H1 (cell line): ENCODE measurements at regions not wholly inside any gene's neighbourhood (a gene's known extent, or its start where the extent isn't known, plus 50 kb on each side); places are given as distances from the start of the nearest gene placed in this dataset.

ENCODE experiments used
- CHD1 ChIP-seq: IDR thresholded peaks from 2 replicates; pipeline ENCODE4 v1.6.1; 2012; ENCODE audit warnings: low read depth, low read length, improper control_type of control experiment
- CHD7 ChIP-seq: fragments of 300-600 bp; sonication (generic); IDR thresholded peaks from 2 replicates; pipeline ENCODE4 v1.7.1; 2012; ENCODE audit warnings: low read length, moderate library complexity, mild to moderate bottlenecking, inconsistent platforms; ENCODE audit not compliant: insufficient replicate concordance
- CREB1 ChIP-seq: IDR thresholded peaks from 2 replicates; pipeline ENCODE4 v1.6.1; 2012; ENCODE audit warnings: inconsistent platforms
- FOSL1 ChIP-seq: IDR thresholded peaks from 2 replicates; pipeline ENCODE4 v1.6.1; 2011; ENCODE audit warnings: mild to moderate bottlenecking, low read depth, low read length, moderate library complexity; ENCODE audit not compliant: insufficient read depth
- GTF2F1 ChIP-seq: IDR thresholded peaks from 2 replicates; pipeline ENCODE4 v1.6.1; 2012; ENCODE audit warnings: low read depth, low read length, improper control_type of control experiment, borderline replicate concordance
- KDM1A ChIP-seq: fragments of 200-600, 300-600 bp; sonication (generic); IDR thresholded peaks from 2 replicates; pipeline ENCODE4 v1.7.1; 2016; ENCODE audit warnings: mild to moderate bottlenecking, low read length, borderline replicate concordance
- NANOG ChIP-seq: IDR thresholded peaks from 2 replicates; pipeline ENCODE4 v1.6.1; 2011; ENCODE audit warnings: low read length, low read depth, mild to moderate bottlenecking, inconsistent platforms; ENCODE audit not compliant: insufficient read depth, poor library complexity, severe bottlenecking
- NRF1 ChIP-seq: IDR thresholded peaks from 2 replicates; pipeline ENCODE4 v1.6.1; 2011; ENCODE audit warnings: mild to moderate bottlenecking, low read depth, low read length, improper control_type of control experiment
- RFX5 ChIP-seq: IDR thresholded peaks from 2 replicates; pipeline ENCODE4 v1.6.1; 2011; ENCODE audit warnings: low read depth, low read length, improper control_type of control experiment, borderline replicate concordance
- SIX5 ChIP-seq: IDR thresholded peaks from 2 replicates; pipeline ENCODE4 v1.6.1; 2011; ENCODE audit warnings: mild to moderate bottlenecking, low read depth, low read length
- TAF1 ChIP-seq: IDR thresholded peaks from 2 replicates; pipeline ENCODE4 v1.6.1; 2011; ENCODE audit warnings: mild to moderate bottlenecking, low read depth, low read length
- TEAD4 ChIP-seq: IDR thresholded peaks from 2 replicates; pipeline ENCODE4 v1.6.1; 2012; ENCODE audit warnings: low read depth, low read length, inconsistent platforms, mixed read lengths

DNA sequence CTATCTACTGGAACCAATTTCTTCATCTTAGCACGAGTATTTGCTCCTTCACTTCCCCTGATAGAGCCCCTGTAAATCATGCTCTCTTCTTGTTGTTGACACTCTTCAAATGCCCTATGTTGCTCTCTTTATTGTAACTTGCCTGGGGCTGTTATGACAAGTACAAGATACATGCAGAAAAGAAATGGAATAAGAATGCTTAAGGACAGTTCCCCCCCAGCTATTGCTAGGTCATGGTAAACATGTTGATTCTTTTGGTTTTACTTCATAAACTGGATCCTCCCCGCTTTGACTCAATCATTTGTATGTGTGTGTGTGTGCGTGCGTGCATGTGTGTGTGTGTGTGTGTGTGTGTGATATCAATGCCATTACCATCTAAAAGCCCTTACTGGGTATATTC is 368.5 kb upstream of the CNTNAP5 start (continued):
- TF ChIP-seq CHD7 (no peak), TAF1 (no peak), CHD1 (no peak), KDM1A (no peak), RFX5 (no peak), TEAD4 (no peak), GTF2F1 (no peak), NRF1 (no peak), SIX5 (no peak), FOSL1 (no peak), NANOG (no peak), CREB1 (no peak)
